Testis (tissue), 2 donors: ENCODE measurements at regions not wholly inside any gene's neighbourhood (a gene's known extent, or its start where the extent isn't known, plus 50 kb on each side); places are given as distances from the start of the nearest gene placed in this dataset.

ENCODE experiments used
- POLR2A ChIP-seq: fragments of 450-650 bp; IDR thresholded peaks from one replicate; pipeline ENCODE4 v1.6.1; 2017; ENCODE audit warnings: antibody characterized with exemption, mild to moderate bottlenecking, moderate library complexity
- TF ChIP-seq, protein P1 (sequence below), 3 experiments: fragments of 450-650 bp in 2 of 3; fragments of 200-600 bp in 1 of 3; sonication (generic) in 1 of 3; IDR thresholded peaks; one replicate each; pipeline ENCODE4 v1.5.1; 2016 to 2019; ENCODE audit warnings: antibody characterized with exemption in 3 of 3, mild to moderate bottlenecking in 2 of 3, moderate library complexity in 1 of 3

DNA sequence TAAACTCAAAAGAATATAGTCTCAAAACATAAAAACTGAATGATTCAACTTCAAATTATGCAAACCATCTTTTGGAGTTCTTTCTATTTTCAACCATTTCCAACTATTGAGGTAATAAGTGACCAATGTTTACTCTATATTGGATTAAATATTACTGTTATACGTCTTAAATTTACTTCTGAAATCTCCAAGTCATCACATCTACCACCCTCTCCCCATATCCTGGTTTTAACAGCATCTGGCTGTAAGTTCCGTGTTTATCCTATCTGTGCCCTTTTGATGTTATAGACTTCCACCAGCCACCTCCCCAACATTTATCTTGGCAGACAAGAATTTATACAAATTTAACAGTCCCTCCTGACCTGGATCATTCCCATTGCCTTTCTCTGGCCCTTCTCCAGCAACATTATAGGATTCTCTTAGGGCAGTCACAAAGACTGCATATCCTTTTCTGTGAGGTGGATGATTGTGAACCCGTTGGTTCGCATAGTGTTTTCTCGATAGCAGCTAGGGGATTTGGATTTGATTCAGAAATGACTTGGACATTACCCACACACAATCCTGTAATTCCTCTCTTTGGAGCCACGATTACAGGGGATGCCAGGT is 313.4 kb upstream of the FMN2 start:
- TF ChIP-seq, protein P1, sequence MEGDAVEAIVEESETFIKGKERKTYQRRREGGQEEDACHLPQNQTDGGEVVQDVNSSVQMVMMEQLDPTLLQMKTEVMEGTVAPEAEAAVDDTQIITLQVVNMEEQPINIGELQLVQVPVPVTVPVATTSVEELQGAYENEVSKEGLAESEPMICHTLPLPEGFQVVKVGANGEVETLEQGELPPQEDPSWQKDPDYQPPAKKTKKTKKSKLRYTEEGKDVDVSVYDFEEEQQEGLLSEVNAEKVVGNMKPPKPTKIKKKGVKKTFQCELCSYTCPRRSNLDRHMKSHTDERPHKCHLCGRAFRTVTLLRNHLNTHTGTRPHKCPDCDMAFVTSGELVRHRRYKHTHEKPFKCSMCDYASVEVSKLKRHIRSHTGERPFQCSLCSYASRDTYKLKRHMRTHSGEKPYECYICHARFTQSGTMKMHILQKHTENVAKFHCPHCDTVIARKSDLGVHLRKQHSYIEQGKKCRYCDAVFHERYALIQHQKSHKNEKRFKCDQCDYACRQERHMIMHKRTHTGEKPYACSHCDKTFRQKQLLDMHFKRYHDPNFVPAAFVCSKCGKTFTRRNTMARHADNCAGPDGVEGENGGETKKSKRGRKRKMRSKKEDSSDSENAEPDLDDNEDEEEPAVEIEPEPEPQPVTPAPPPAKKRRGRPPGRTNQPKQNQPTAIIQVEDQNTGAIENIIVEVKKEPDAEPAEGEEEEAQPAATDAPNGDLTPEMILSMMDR (IDR thresholded peaks at IDR 0.05), result no peak
- no peak for TF ChIP-seq POLR2A
